A549 (cell line): ENCODE measurements at regions not wholly inside any gene's neighbourhood (a gene's known extent, or its start where the extent isn't known, plus 50 kb on each side); places are given as distances from the start of the nearest gene placed in this dataset.

Experiments used
- ATAC-seq, 2 experiments: fragments of 200-7000 bp in 1 of 2; fragments of >200 bp in 1 of 2; cut with Nextera tagmentation in 1 of 2; cut with Tn5 transposase in 1 of 2; 3 replicates each; pipeline versions ENCODE4 v1.8.0 to v1.9.1; 2018 to 2020; ENCODE audit warnings: mild to moderate bottlenecking in 1 of 2, moderate library complexity in 1 of 2
- CTCF ChIA-PET: fragments of 300-600 bp; sonication (Branson Sonifier 250); formaldehyde crosslinking; extraction: SDS; loops from one replicate; lab custom pipeline; 2021; ENCODE audit warnings: antibody characterized with exemption, inconsistent platforms; lab: Yijun Ruan, JAX
- POLR2A ChIA-PET: fragments of 350-600 bp; formaldehyde crosslinking; extraction: SDS; loops from one replicate; lab custom pipeline; 2021; ENCODE audit warnings: antibody characterized with exemption, inconsistent platforms; lab: Yijun Ruan, JAX
- DNase-seq, 2 experiments: peaks; one replicate each; pipeline versions ENCODE4 v3.0.0 to v3.0.0-alpha.2; 2011 to 2016; ENCODE audit warnings: low read depth in 1 of 2, low spot score in 1 of 2
- FAIRE-seq: peaks from 2 replicates; lab custom pipeline; 2011; peaks lifted over from hg19 to GRCh38; lab: Jason Lieb, UNC
- H3K27ac ChIP-seq, 2 experiments: fragments of >200 bp; sonication (Bioruptor Twin); formaldehyde crosslinking; 3 replicates each; pipeline ENCODE4 v1.5.1; 2016 to 2017
- H3K4me1 ChIP-seq: fragments of >200 bp; sonication (Bioruptor Twin); formaldehyde crosslinking; 3 replicates; pipeline ENCODE4 v1.6.1; 2016
- H3K4me2 ChIP-seq: fragments of >200 bp; sonication (Bioruptor Twin); formaldehyde crosslinking; 3 replicates; pipeline ENCODE4 v1.6.1; 2016
- H3K4me3 ChIP-seq: fragments of >200 bp; sonication (Bioruptor Twin); formaldehyde crosslinking; 3 replicates; pipeline ENCODE4 v1.5.1; 2016
- H3K9me3 ChIP-seq: fragments of >200 bp; sonication (Bioruptor Twin); formaldehyde crosslinking; 3 replicates; pipeline ENCODE4 v1.6.1; 2016
- CBX2 ChIP-seq: fragments of 200-600 bp; sonication (generic); IDR thresholded peaks from 2 replicates; pipeline ENCODE4 v1.6.1; 2016; ENCODE audit warnings: low read depth, mild to moderate bottlenecking, borderline replicate concordance
- CHD2 ChIP-seq: fragments of 150-350 bp; IDR thresholded peaks from 2 replicates; pipeline ENCODE4 v1.6.1; 2014; ENCODE audit warnings: low read length; ENCODE audit not compliant: partially characterized antibody
- EHF ChIP-seq: fragments of 250-450 bp; sonication (Bioruptor Pico); IDR thresholded peaks from 2 replicates; pipeline ENCODE4 v1.5.0; 2020; ENCODE audit warnings: mild to moderate bottlenecking
- EHMT2 ChIP-seq: fragments of 200-600 bp; sonication (generic); IDR thresholded peaks from 2 replicates; pipeline ENCODE4 v1.6.1; 2016; ENCODE audit warnings: antibody characterized with exemption, low read depth, mild to moderate bottlenecking, moderate library complexity
- HDAC2 ChIP-seq: fragments of 200-600 bp; sonication (generic); IDR thresholded peaks from 2 replicates; pipeline ENCODE4 v1.6.1; 2016
- HEYL ChIP-seq: fragments of 250-450 bp; sonication (Bioruptor Pico); IDR thresholded peaks from 2 replicates; pipeline ENCODE4 v1.8.0; 2021; ENCODE audit warnings: mild to moderate bottlenecking, moderate library complexity
- HOXA7 ChIP-seq: fragments of 250-450 bp; sonication (Bioruptor Pico); IDR thresholded peaks from 2 replicates; pipeline ENCODE4 v1.5.0; 2020; ENCODE audit warnings: mild to moderate bottlenecking, moderate library complexity
- HOXB5 ChIP-seq: fragments of 250-450 bp; sonication (Bioruptor Pico); IDR thresholded peaks from 2 replicates; pipeline ENCODE4 v1.5.0; 2020; ENCODE audit warnings: mild to moderate bottlenecking, moderate library complexity
- JUN ChIP-seq, 2 experiments: fragments of >200 bp; sonication (Bioruptor Twin); formaldehyde crosslinking; IDR thresholded peaks; 2 replicates in 1 of 2; 3 replicates in 1 of 2; pipeline ENCODE4 v1.6.1; 2016 to 2017
- KDM1A ChIP-seq: fragments of 200-600 bp; sonication (generic); IDR thresholded peaks from 2 replicates; pipeline ENCODE4 v1.6.1; 2016; ENCODE audit warnings: low read depth, mild to moderate bottlenecking
- KDM5A ChIP-seq: fragments of 200-600 bp; sonication (generic); IDR thresholded peaks from 2 replicates; pipeline ENCODE4 v1.6.1; 2016; ENCODE audit warnings: antibody characterized with exemption, mild to moderate bottlenecking
- MAFK ChIP-seq: fragments of 450-650 bp; IDR thresholded peaks from 2 replicates; pipeline ENCODE4 v1.6.1; 2014; ENCODE audit not compliant: partially characterized antibody
- MAZ ChIP-seq: fragments of 150-350 bp; IDR thresholded peaks from 2 replicates; pipeline ENCODE4 v1.6.1; 2014; ENCODE audit warnings: antibody characterized with exemption, low read depth, low read length, borderline replicate concordance
- MYC ChIP-seq: IDR thresholded peaks from 2 replicates; pipeline ENCODE4 v1.6.1; 2012; ENCODE audit warnings: mild to moderate bottlenecking, inconsistent platforms, low read length, improper control_type of control experiment, borderline replicate concordance
- NFE2L2 ChIP-seq: fragments of 150-350 bp; conservative IDR thresholded peaks from 2 replicates; pipeline ENCODE4 v1.6.1; 2014; ENCODE audit warnings: low read length
- PBX3 ChIP-seq: IDR thresholded peaks from 2 replicates; pipeline ENCODE4 v1.6.1; 2012
- RARB ChIP-seq: fragments of 250-450 bp; sonication (Bioruptor Pico); IDR thresholded peaks from 2 replicates; pipeline ENCODE4 v1.8.0; 2021; ENCODE audit warnings: mild to moderate bottlenecking, moderate library complexity
- RCOR1 ChIP-seq: fragments of 150-350 bp; IDR thresholded peaks from 2 replicates; pipeline ENCODE4 v1.6.1; 2014; ENCODE audit warnings: antibody characterized with exemption, low read length, low read depth
- RNF2 ChIP-seq: fragments of 200-600 bp; sonication (generic); IDR thresholded peaks from 2 replicates; pipeline ENCODE4 v1.6.1; 2016; ENCODE audit warnings: low read depth, mild to moderate bottlenecking, antibody characterized with exemption, moderate library complexity, borderline replicate concordance
- SMC3 ChIP-seq: fragments of >200 bp; sonication (Bioruptor Twin); formaldehyde crosslinking; IDR thresholded peaks from 3 replicates; pipeline ENCODE4 v1.6.1; 2018; ENCODE audit warnings: inconsistent platforms
- SREBF2 ChIP-seq: fragments of 450-650 bp; IDR thresholded peaks from 2 replicates; pipeline ENCODE4 v1.6.1; 2014; ENCODE audit warnings: mild to moderate bottlenecking, moderate library complexity
- ZC3H11A ChIP-seq: fragments of 450-650 bp; IDR thresholded peaks from 2 replicates; pipeline ENCODE4 v1.6.1; 2014; ENCODE audit warnings: antibody characterized with exemption, mild to moderate bottlenecking
- ZFP36 ChIP-seq: fragments of 450-650 bp; IDR thresholded peaks from 2 replicates; pipeline ENCODE4 v1.6.1; 2014; ENCODE audit warnings: borderline replicate concordance; ENCODE audit not compliant: partially characterized antibody
- ZNF302 ChIP-seq: fragments of 250-450 bp; sonication (Bioruptor Pico); IDR thresholded peaks from 2 replicates; pipeline ENCODE4 v1.9.0; 2021; ENCODE audit warnings: inconsistent platforms, mild to moderate bottlenecking, moderate library complexity
- WGBS: methylation state at CpG from one replicate; pipeline ENCODE4 v1.1.6; 2017; ENCODE audit errors: missing lambda C conversion rate; 5-methylcytosine and 5-hydroxymethylcytosine counted together
- TF ChIP-seq, protein P1 (sequence below): fragments of >200 bp; sonication (Bioruptor Twin); formaldehyde crosslinking; IDR thresholded peaks from 3 replicates; pipeline ENCODE4 v1.5.1; 2016

DNA sequence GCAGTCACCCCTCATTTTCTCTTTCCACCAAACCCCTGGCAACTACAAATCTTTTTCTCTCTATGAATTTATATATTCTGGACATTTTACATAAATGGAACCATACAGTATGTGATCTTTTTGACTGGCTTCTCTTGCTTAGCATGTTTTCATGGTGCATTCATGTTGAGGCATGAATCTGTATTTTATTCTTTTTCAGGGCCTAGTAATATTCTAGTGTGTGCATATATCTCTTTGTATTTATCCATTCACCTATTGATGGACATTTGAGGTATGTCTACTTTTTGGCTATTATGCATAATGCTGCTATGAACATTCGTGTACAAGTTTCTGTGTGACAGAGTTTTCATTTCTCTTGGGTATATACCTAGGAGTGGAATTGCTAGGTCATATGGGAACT, 78.2 kb downstream of the HACD1 start:
- 26% methylated on average over 1 of the region's 1 CpG for WGBS
- ATAC-seq, result no peak
- Histone ChIP-seq H3K4me3 (no peak overlapping the region), H3K4me1 (no peaks in the 10 kb centered on the region), H3K9me3 (peaks cover 3% of the 10 kb centered on the region; the same call in 1 of the 3 replicates), H3K27ac (no peak overlapping the region), H3K4me2 (no peak overlapping the region)
- DNase-seq, result no peak
- TF ChIP-seq MAFK, result no peak
- no peak for TF ChIP-seq HOXA7
- no peak for TF ChIP-seq PBX3
- TF ChIP-seq EHF (CRISPR knock-in tag), result no peak
- TF ChIP-seq EHMT2, result no peak
- no peak for TF ChIP-seq KDM1A
- no peak for TF ChIP-seq ZNF302
- TF ChIP-seq SMC3, result no peak
- TF ChIP-seq NFE2L2, result no peak
- no peak for TF ChIP-seq CHD2
- no peak for TF ChIP-seq CBX2
- TF ChIP-seq RARB (CRISPR knock-in tag), result no peak
- no peak for TF ChIP-seq MYC
- TF ChIP-seq SREBF2, result no peak
- FAIRE-seq, result no peak
- ChIA-PET POLR2A (no interaction called here), CTCF (no interaction called here)

- FAIRE-seq (no peak), DNase-seq (no peak), ATAC-seq (no peak)
- Histone ChIP-seq H3K9me3 (no peaks in the 10 kb centered on the region), H3K4me1 (no peaks in the 10 kb centered on the region), H3K4me3 (no peak overlapping the region), H3K4me2 (no peak overlapping the region), H3K27ac (no peak overlapping the region)
- ChIA-PET CTCF (no interaction called here), POLR2A (no interaction called here)
- no peak for TF ChIP-seq MAZ
- no peak for TF ChIP-seq ZFP36
- no peak for TF ChIP-seq KDM5A
- TF ChIP-seq KDM1A, result no peak
- TF ChIP-seq RCOR1, result no peak
- TF ChIP-seq EHF (CRISPR knock-in tag), result no peak
- TF ChIP-seq EHMT2, result no peak
- TF ChIP-seq ZC3H11A, result no peak
- TF ChIP-seq JUN (IDR thresholded peaks at IDR 0.05), result no peak
- TF ChIP-seq SMC3, result no peak
- TF ChIP-seq, protein P1, sequence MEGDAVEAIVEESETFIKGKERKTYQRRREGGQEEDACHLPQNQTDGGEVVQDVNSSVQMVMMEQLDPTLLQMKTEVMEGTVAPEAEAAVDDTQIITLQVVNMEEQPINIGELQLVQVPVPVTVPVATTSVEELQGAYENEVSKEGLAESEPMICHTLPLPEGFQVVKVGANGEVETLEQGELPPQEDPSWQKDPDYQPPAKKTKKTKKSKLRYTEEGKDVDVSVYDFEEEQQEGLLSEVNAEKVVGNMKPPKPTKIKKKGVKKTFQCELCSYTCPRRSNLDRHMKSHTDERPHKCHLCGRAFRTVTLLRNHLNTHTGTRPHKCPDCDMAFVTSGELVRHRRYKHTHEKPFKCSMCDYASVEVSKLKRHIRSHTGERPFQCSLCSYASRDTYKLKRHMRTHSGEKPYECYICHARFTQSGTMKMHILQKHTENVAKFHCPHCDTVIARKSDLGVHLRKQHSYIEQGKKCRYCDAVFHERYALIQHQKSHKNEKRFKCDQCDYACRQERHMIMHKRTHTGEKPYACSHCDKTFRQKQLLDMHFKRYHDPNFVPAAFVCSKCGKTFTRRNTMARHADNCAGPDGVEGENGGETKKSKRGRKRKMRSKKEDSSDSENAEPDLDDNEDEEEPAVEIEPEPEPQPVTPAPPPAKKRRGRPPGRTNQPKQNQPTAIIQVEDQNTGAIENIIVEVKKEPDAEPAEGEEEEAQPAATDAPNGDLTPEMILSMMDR, result no peak
- no peak for TF ChIP-seq HOXB5 (CRISPR knock-in tag)
- no peak for TF ChIP-seq CBX2
- TF ChIP-seq HEYL, result no peak
- TF ChIP-seq HDAC2, result no peak
- WGBS, result 71% methylated on average over 7 of the region's 7 CpGs
Observed at GRCh38 chr10:17537281-17537680, 79.9 kb downstream of the HACD1 start.

DNA sequence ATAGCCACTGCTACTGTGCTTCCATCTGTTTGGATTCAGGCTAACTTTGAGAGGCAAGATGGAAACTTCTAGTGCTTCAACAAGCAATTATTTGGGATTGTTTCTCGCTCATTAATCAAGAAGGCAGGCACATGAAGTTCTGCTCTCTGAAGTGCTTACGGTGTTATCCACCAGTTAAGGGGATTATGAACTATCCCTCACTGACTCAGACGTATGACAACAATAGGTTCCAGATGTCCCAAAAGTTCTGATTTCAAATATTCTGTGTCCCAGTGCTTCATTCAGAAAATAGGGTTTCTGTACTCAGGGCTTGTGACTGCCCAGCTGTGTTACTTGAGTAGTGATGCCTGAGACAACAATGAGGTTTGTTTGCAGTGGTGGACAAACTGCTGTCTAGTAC, 81.0 kb downstream of the HACD1 start:
- POLR2A ChIA-PET, result no interaction called here
- WGBS, result 74% methylated on average over 3 of the region's 3 CpGs
- CTCF ChIA-PET, result no interaction called here

More for the DNA sequence above, 81.0 kb downstream of the HACD1 start:
- no peak for FAIRE-seq
- ATAC-seq, result no peak
- no peak overlapping the region for H3K4me3 ChIP-seq
- H3K27ac ChIP-seq, result no peak overlapping the region
- no peaks in the 10 kb centered on the region for H3K4me1 ChIP-seq
- no peak for DNase-seq
- H3K9me3 ChIP-seq, result no peaks in the 10 kb centered on the region
- no peak overlapping the region for H3K4me2 ChIP-seq
- TF ChIP-seq RNF2, result no peak
